ENCODE measurements at regions not wholly inside any gene's neighbourhood (a gene's known extent, or its start where the extent isn't known, plus 50 kb on each side); places are given as distances from the start of the nearest gene placed in this dataset.

DNA sequence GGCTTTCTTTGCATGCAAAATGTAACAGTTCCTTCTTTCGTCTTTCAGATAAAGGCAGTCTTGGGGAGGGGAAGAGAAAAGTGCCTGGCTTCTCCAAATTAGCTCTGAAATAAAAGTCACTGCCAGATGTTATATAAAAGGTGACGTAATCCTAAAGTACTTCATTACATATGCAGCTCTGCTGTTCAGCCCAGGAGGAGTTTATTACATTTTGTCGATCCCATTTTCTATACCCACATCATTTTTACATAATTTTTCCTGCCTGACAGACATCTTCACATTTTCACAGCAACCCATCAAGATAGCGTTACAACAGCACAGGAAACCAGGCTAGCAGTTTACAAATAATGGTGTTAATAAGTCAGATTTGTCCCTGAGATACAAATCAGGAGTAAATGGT is 86.7 kb upstream of the SLC30A5 start:
- TF ChIP-seq EGR1 (IDR thresholded peaks at IDR 0.05; ENCODE audit: low read depth) (no peak), ZNF274 (IDR thresholded peaks at IDR 0.05; ENCODE audit: low read depth, low read length) (no peak)
- TF ChIP-seq, protein P1, sequence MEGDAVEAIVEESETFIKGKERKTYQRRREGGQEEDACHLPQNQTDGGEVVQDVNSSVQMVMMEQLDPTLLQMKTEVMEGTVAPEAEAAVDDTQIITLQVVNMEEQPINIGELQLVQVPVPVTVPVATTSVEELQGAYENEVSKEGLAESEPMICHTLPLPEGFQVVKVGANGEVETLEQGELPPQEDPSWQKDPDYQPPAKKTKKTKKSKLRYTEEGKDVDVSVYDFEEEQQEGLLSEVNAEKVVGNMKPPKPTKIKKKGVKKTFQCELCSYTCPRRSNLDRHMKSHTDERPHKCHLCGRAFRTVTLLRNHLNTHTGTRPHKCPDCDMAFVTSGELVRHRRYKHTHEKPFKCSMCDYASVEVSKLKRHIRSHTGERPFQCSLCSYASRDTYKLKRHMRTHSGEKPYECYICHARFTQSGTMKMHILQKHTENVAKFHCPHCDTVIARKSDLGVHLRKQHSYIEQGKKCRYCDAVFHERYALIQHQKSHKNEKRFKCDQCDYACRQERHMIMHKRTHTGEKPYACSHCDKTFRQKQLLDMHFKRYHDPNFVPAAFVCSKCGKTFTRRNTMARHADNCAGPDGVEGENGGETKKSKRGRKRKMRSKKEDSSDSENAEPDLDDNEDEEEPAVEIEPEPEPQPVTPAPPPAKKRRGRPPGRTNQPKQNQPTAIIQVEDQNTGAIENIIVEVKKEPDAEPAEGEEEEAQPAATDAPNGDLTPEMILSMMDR (IDR thresholded peaks at IDR 0.05 in 2 of 3, conservative IDR thresholded peaks at IDR 0.05 in 1 of 3; ENCODE audit: borderline replicate concordance in 1 of 3, insufficient read depth in 1 of 3, low read depth in 2 of 3, low read length in 2 of 3): no peak

Data from HCT116 (cell line).